Transverse colon (tissue), 4 donors: ENCODE measurements at regions not wholly inside any gene's neighbourhood (a gene's known extent, or its start where the extent isn't known, plus 50 kb on each side); places are given as distances from the start of the nearest gene placed in this dataset.

Experiments
- DNase-seq: peaks from one replicate; pipeline ENCODE4 v3.0.0-alpha.2; 2019
- H3K27ac ChIP-seq, 4 donors: fragments of 200-600 bp; sonication (generic); 2 replicates each; pipeline ENCODE4 v1.5.1; 2016 to 2018; ENCODE audit warnings: inconsistent platforms in 4 of 4
- H3K27me3 ChIP-seq: fragments of 200-600 bp; sonication (generic); 2 replicates; pipeline ENCODE4 v1.5.1; 2017; ENCODE audit warnings: inconsistent platforms
- H3K36me3 ChIP-seq, 4 donors: fragments of 200-600 bp; sonication (generic); 2 replicates each; pipeline ENCODE4 v1.5.1; 2017 to 2019; ENCODE audit warnings: inconsistent platforms in 4 of 4
- H3K4me1 ChIP-seq, 4 donors: fragments of 200-600 bp; sonication (generic); 2 replicates each; pipeline ENCODE4 v1.5.1; 2017 to 2020; ENCODE audit warnings: inconsistent platforms in 4 of 4
- H3K4me3 ChIP-seq, 4 donors: fragments of 200-600 bp; sonication (generic); 1 replicate in 1 of 4; 2 replicates in 3 of 4; pipeline versions ENCODE4 v1.5.1 to v1.6.1; 2017 to 2019; ENCODE audit warnings: inconsistent platforms in 4 of 4
- H3K9me3 ChIP-seq, 2 donors: fragments of 200-600 bp; sonication (generic); 2 replicates each; pipeline ENCODE4 v1.5.1; 2017 to 2019; ENCODE audit warnings: inconsistent platforms in 2 of 2
- CTCF ChIP-seq, 5 experiments: fragments of 200-600 bp in 3 of 5; fragments of 450-650 bp in 2 of 5; sonication (generic) in 3 of 5; IDR thresholded peaks; 1 replicate in 2 of 5; 2 replicates in 3 of 5; pipeline ENCODE4 v1.5.1; 2016 to 2017; ENCODE audit warnings: antibody characterized with exemption in 5 of 5, inconsistent platforms in 3 of 5, mild to moderate bottlenecking in 2 of 5, moderate library complexity in 1 of 5
- EP300 ChIP-seq: sonication (generic); formaldehyde crosslinking; IDR thresholded peaks from one replicate; pipeline ENCODE4 v1.6.1; 2017; ENCODE audit warnings: antibody characterized with exemption, low read depth
- POLR2A ChIP-seq: fragments of 450-650 bp; IDR thresholded peaks from one replicate; pipeline ENCODE4 v1.6.1; 2016; ENCODE audit warnings: antibody characterized with exemption, mild to moderate bottlenecking, moderate library complexity
- POLR2AphosphoS5 ChIP-seq, 3 donors: sonication (generic); formaldehyde crosslinking; IDR thresholded peaks; one replicate each; pipeline ENCODE4 v1.6.1; 2016; ENCODE audit warnings: antibody characterized with exemption in 3 of 3
- WGBS, 2 donors: methylation state at CpG; one replicate each; pipeline ENCODE4 v1.1.5; 2018; ENCODE audit warnings: low coverage in 1 of 2; 5-methylcytosine and 5-hydroxymethylcytosine counted together
- in situ Hi-C, 4 donors: fragments of 200-750 bp; cut with MboI; loops; one replicate each; pipeline versions ENCODE4 v1.15.0 to v1.15.1; 2017; ENCODE audit warnings: low sequenced_read_pairs in 3 of 4, low pct_ligation_motif_present in 1 of 4, low pct_unique_long_range_greater_than_20kb in 1 of 4
- intact Hi-C: fragments of 100-400 bp; cut with DNase I; formaldehyde crosslinking; loops from one replicate; pipeline ENCODE4 v1.15.1; 2023; ENCODE audit warnings: low total_unique reads

- no peak overlapping the region for H3K4me3 ChIP-seq
- no peaks in the 10 kb centered on the region for H3K36me3 ChIP-seq
- no peak for TF ChIP-seq EP300
- TF ChIP-seq POLR2AphosphoS5 (IDR thresholded peaks at IDR 0.05): no peak
- no peak for TF ChIP-seq CTCF (IDR thresholded peaks at IDR 0.05)
- TF ChIP-seq POLR2A: no peak
- H3K9me3 ChIP-seq: no peaks in the 10 kb centered on the region
- DNase-seq: no peak
- intact Hi-C loops (no loop called here), in situ Hi-C loops (no loop called here)
- H3K27me3 ChIP-seq: no peaks in the 10 kb centered on the region
- H3K4me1 ChIP-seq: no peaks in the 10 kb centered on the region
- no peak overlapping the region for H3K27ac ChIP-seq
- WGBS, 2 donors: 42 to 64% methylated on average over 5 to 15 of the region's 15 CpGs
These were observed 53.0 kb upstream of the TNKS2 start for GRCh38 chr10:91745090-91745831.

GRCh38 chr10:91743465-91743864 lies 54.8 kb upstream of the TNKS2 start:
- Histone ChIP-seq H3K4me1 (no peaks in the 10 kb centered on the region), H3K27ac (no peak overlapping the region), H3K9me3 (no peaks in the 10 kb centered on the region), H3K4me3 (no peak overlapping the region), H3K36me3 (no peaks in the 10 kb centered on the region), H3K27me3 (no peaks in the 10 kb centered on the region)
- TF ChIP-seq POLR2AphosphoS5 (IDR thresholded peaks at IDR 0.05) (no peak), CTCF (IDR thresholded peaks at IDR 0.05) (no peak), EP300 (no peak), POLR2A (no peak)
- 84 to 90% methylated on average over 1 of the region's 1 CpG for WGBS, 2 donors
- DNase-seq: no peak
- in situ Hi-C loops: no loop called here
- intact Hi-C loops: no loop called here

- peaks cover 4% of the 10 kb centered on the region for H3K27me3 ChIP-seq
- no peak for TF ChIP-seq EP300
- TF ChIP-seq POLR2A: no peak
- no peak for TF ChIP-seq CTCF (IDR thresholded peaks at IDR 0.05)
- no peak for TF ChIP-seq POLR2AphosphoS5 (IDR thresholded peaks at IDR 0.05)
- no peaks in the 10 kb centered on the region for H3K36me3 ChIP-seq
- H3K9me3 ChIP-seq: no peaks in the 10 kb centered on the region
- no peaks in the 10 kb centered on the region for H3K4me1 ChIP-seq
- intact Hi-C loops (no loop called here), in situ Hi-C loops (no loop called here)
- WGBS, 2 donors: 0 to 23% methylated on average over 1 of the region's 1 CpG
- no peak for DNase-seq
- H3K4me3 ChIP-seq: no peak overlapping the region
- no peak overlapping the region for H3K27ac ChIP-seq
These were observed 56.0 kb upstream of the TNKS2 start for GRCh38 chr10:91742229-91742628.

- 37 to 46% methylated on average over 1 of the region's 1 CpG for WGBS, 2 donors
- in situ Hi-C loops (no loop called here), intact Hi-C loops (no loop called here)
- H3K4me3 ChIP-seq: no peak overlapping the region
- H3K27ac ChIP-seq: no peak overlapping the region
- peaks cover 7% of the 10 kb centered on the region for H3K27me3 ChIP-seq
- DNase-seq: no peak
- TF ChIP-seq CTCF (IDR thresholded peaks at IDR 0.05): no peak
- TF ChIP-seq POLR2A: no peak
- no peak for TF ChIP-seq POLR2AphosphoS5 (IDR thresholded peaks at IDR 0.05)
- TF ChIP-seq EP300: no peak
- H3K4me1 ChIP-seq: no peaks in the 10 kb centered on the region
- no peaks in the 10 kb centered on the region for H3K36me3 ChIP-seq
- H3K9me3 ChIP-seq: no peaks in the 10 kb centered on the region
These were observed 56.9 kb upstream of the TNKS2 start for GRCh38 chr10:91741356-91741755.
